ENCODE measurements at regions not wholly inside any gene's neighbourhood (a gene's known extent, or its start where the extent isn't known, plus 50 kb on each side); places are given as distances from the start of the nearest gene placed in this dataset.

DNA sequence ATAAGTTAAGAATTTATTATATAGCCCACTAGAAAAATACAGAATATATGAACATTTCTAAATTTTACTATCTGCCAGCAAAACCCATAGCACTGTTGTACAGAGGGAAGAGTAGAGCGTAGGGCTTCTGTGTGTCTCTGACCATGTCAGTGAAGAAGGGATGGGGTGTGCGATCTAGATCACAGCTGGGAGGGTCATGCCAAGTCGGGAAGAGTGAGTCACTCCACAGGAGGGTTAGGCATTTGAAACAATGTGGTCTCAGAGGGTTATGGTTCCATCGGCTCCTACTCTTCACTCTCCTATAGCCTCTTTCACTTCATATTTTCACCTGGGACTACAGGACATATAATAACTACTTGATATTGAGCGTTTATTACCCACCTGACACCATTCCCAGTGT is 185.1 kb upstream of the DDHD1 start:
- no peak overlapping the region for H2BK120ac ChIP-seq (replicated peaks; ENCODE audit: low read depth, low read length)
- FAIRE-seq: no peak
- no peak overlapping the region for H4K5ac ChIP-seq (ENCODE audit: insufficient read length, low read depth, low read length)
- TF ChIP-seq SUZ12 (IDR thresholded peaks at IDR 0.05; ENCODE audit: low read length) (no peak), RNF2 (IDR thresholded peaks at IDR 0.05; ENCODE audit: borderline replicate concordance, low read depth, low read length, missing control alignments, poor library complexity, severe bottlenecking) (no peak), TCF12 (IDR thresholded peaks at IDR 0.05; ENCODE audit: low read depth, low read length) (no peak), EZH2 (IDR thresholded peaks at IDR 0.05; ENCODE audit: low read depth, low read length, severe bottlenecking) (no peak), ZNF274 (IDR thresholded peaks at IDR 0.05; ENCODE audit: borderline replicate concordance, extremely low read depth, low read length) (no peak), POLR2A (IDR thresholded peaks at IDR 0.05; ENCODE audit: control extremely low read depth in 1 of 2, low read depth in 2 of 2, low read length in 2 of 2) (no peak), BCL11A (IDR thresholded peaks at IDR 0.05; ENCODE audit: low read depth in 2 of 2, low read length in 2 of 2) (no peak), BRCA1 (IDR thresholded peaks at IDR 0.05; ENCODE audit: low read depth, low read length) (no peak), BACH1 (IDR thresholded peaks at IDR 0.05; ENCODE audit: low read length) (no peak), USF2 (IDR thresholded peaks at IDR 0.05; ENCODE audit: low read length) (no peak), TAF1 (IDR thresholded peaks at IDR 0.05; ENCODE audit: low read depth, low read length) (no peak)
- no peaks in the 10 kb centered on the region for H3K79me2 ChIP-seq (ENCODE audit: control insufficient read depth in 1 of 2, insufficient read depth in 2 of 2, low read length in 2 of 2)
- ChIA-PET POLR2A (ENCODE audit: partially characterized antibody) (no interaction called here), CTCF (ENCODE audit: partially characterized antibody) (interaction anchor here (1.4 to 1.7 kb wide), 2 partner anchors 9 to 12 kb away, joined by 5 to 8 read pairs; no protein-coding TSS in a partner anchor)
- H2AFZ ChIP-seq (ENCODE audit: low read length): no peak overlapping the region
- H2BK20ac ChIP-seq (ENCODE audit: low read length): no peak overlapping the region
- no peak overlapping the region for H3K56ac ChIP-seq (replicated peaks; ENCODE audit: insufficient read length, low read depth, low read length)
- 95% methylated on average over 5 of the region's 5 CpGs; no CpG with 5 or more reads in 1 of the 2 experiments for WGBS, 2 experiments (ENCODE audit: extremely low coverage in 1 of 2, insufficient coverage in 1 of 2, insufficient read length in 1 of 2, insufficient replicate concordance in 2 of 2, low coverage in 1 of 2, low lambda C conversion rate in 2 of 2, missing lambda C conversion rate in 1 of 2)
- no peak overlapping the region for H3K4me3 ChIP-seq (ENCODE audit: extremely low read depth in 1 of 4, insufficient read depth in 2 of 4, low read depth in 3 of 4, low read length in 4 of 4)
- H3K18ac ChIP-seq (ENCODE audit: extremely low read depth, low read length): no peak overlapping the region
- H3K9ac ChIP-seq (replicated peaks in 1 of 4; ENCODE audit: extremely low read depth in 1 of 4, low read depth in 3 of 4, low read length in 3 of 4): no peak overlapping the region
- no peaks in the 10 kb centered on the region for H4K20me1 ChIP-seq (replicated peaks in 1 of 2; ENCODE audit: control insufficient read depth in 1 of 2, insufficient read depth in 2 of 2, low read length in 2 of 2)
- H3K23me2 ChIP-seq (ENCODE audit: low read depth, low read length): no peaks in the 10 kb centered on the region
- H3K4me1 ChIP-seq (replicated peaks in 1 of 4; ENCODE audit: control insufficient read depth in 3 of 4, insufficient read depth in 4 of 4, low read length in 3 of 4): peaks cover 0 to 6% (median 2%) of the 10 kb centered on the region in 4 experiments; a peak in 2 of 7 replicates
- H3K79me1 ChIP-seq (ENCODE audit: low read depth, low read length): no peaks in the 10 kb centered on the region
- H3K36me3 ChIP-seq (ENCODE audit: control insufficient read depth in 2 of 4, insufficient read depth in 4 of 4, low read length in 3 of 4): no peaks in the 10 kb centered on the region
- no peak overlapping the region for H2BK12ac ChIP-seq (ENCODE audit: low read depth, low read length)
- no peak overlapping the region for H3K4ac ChIP-seq (replicated peaks; ENCODE audit: insufficient read length, low read depth, low read length)
- no peak overlapping the region for H3K27ac ChIP-seq (ENCODE audit: low read depth, low read length)
- no peak overlapping the region for H4K91ac ChIP-seq (replicated peaks; ENCODE audit: insufficient read length, low read length)
- no peak for DNase-seq (ENCODE audit: low read depth in 1 of 2, low spot score in 2 of 2)
- H2AK5ac ChIP-seq (ENCODE audit: low read depth, low read length): no peak overlapping the region
- H3K14ac ChIP-seq (ENCODE audit: insufficient read length): no peak overlapping the region
- no peak overlapping the region for H3K23ac ChIP-seq (ENCODE audit: insufficient read length)
- H4K8ac ChIP-seq (ENCODE audit: extremely low read depth, insufficient read depth, low read length): no peak overlapping the region
- no peak overlapping the region for H2BK15ac ChIP-seq (ENCODE audit: low read length)
- H3K9me3 ChIP-seq (ENCODE audit: insufficient read depth in 2 of 2, low read depth in 1 of 2, low read length in 1 of 2): no peaks in the 10 kb centered on the region
- no peak overlapping the region for H3K4me2 ChIP-seq (ENCODE audit: insufficient read depth in 1 of 2, low read depth in 2 of 2, low read length in 2 of 2)
- H2BK5ac ChIP-seq (ENCODE audit: low read depth, low read length): no peak overlapping the region
- H3K27me3 ChIP-seq (replicated peaks in 1 of 4; ENCODE audit: control insufficient read depth in 3 of 4, extremely low read depth in 1 of 4, insufficient read depth in 3 of 4, low read length in 3 of 4): no peaks in the 10 kb centered on the region

All from H1 (cell line).